Fibroblast of lung (primary cell): ENCODE measurements at regions not wholly inside any gene's neighbourhood (a gene's known extent, or its start where the extent isn't known, plus 50 kb on each side); places are given as distances from the start of the nearest gene placed in this dataset.

Experiments used
- DNase-seq, 2 donors: peaks; one replicate each; pipeline versions ENCODE4 v3.0.0 to v3.0.0-alpha.2; 2010; ENCODE audit warnings: low read depth in 2 of 2
- H2AFZ ChIP-seq: 2 replicates; pipeline ENCODE4 v1.5.1; 2012; ENCODE audit warnings: low read length, control low read depth, inconsistent platforms
- H3K27ac ChIP-seq: 2 replicates; pipeline ENCODE4 v1.5.1; 2011; ENCODE audit warnings: low read length, control low read depth; ENCODE audit not compliant: insufficient read depth
- H3K27me3 ChIP-seq: 2 replicates; pipeline ENCODE4 v1.5.1; 2011; ENCODE audit warnings: mild to moderate bottlenecking, low read length; ENCODE audit not compliant: control insufficient read depth, insufficient read depth
- H3K36me3 ChIP-seq: 2 replicates; pipeline ENCODE4 v1.5.1; 2011; ENCODE audit warnings: low read length; ENCODE audit not compliant: control insufficient read depth, insufficient read depth
- H3K4me1 ChIP-seq: 2 replicates; pipeline ENCODE4 v1.5.1; 2011; ENCODE audit warnings: low read length; ENCODE audit not compliant: control insufficient read depth, insufficient read depth; ENCODE audit errors: extremely low read depth
- H3K4me2 ChIP-seq: 2 replicates; pipeline ENCODE4 v1.5.1; 2011; ENCODE audit warnings: low read length, control low read depth; ENCODE audit not compliant: insufficient read depth; ENCODE audit errors: extremely low read depth
- H3K4me3 ChIP-seq, 4 experiments: fragments of 200-600 bp in 1 of 4; sonication (generic) in 1 of 4; replicated peaks in 1 of 4; 2 replicates each; pipeline ENCODE4 v1.5.1; 2011 to 2016; ENCODE audit warnings: low read length in 4 of 4, low read depth in 3 of 4, mild to moderate bottlenecking in 3 of 4, control low read depth in 2 of 4, inconsistent platforms in 1 of 4, mixed read lengths in 1 of 4; ENCODE audit not compliant: insufficient read depth in 1 of 4; ENCODE audit errors: control extremely low read depth in 1 of 4
- H3K79me2 ChIP-seq: 2 replicates; pipeline ENCODE4 v1.5.1; 2012; ENCODE audit warnings: mild to moderate bottlenecking, low read length, inconsistent platforms; ENCODE audit not compliant: control insufficient read depth, insufficient read depth
- H3K9ac ChIP-seq: 2 replicates; pipeline ENCODE4 v1.5.1; 2011; ENCODE audit warnings: mild to moderate bottlenecking, low read length, control low read depth; ENCODE audit not compliant: insufficient read depth
- H3K9me3 ChIP-seq: 2 replicates; pipeline ENCODE4 v1.5.1; 2012; ENCODE audit warnings: low read depth, low read length; ENCODE audit not compliant: control insufficient read depth, insufficient read depth
- H4K20me1 ChIP-seq: 2 replicates; pipeline ENCODE4 v1.5.1; 2011; ENCODE audit warnings: low read length; ENCODE audit not compliant: control insufficient read depth, insufficient read depth; ENCODE audit errors: extremely low read depth
- CTCF ChIP-seq, 2 donors: IDR thresholded peaks in 1 of 2; conservative IDR thresholded peaks in 1 of 2; 1 replicate in 1 of 2; 2 replicates in 1 of 2; pipeline ENCODE4 v1.5.1; 2011 to 2012; ENCODE audit warnings: low read length in 2 of 2, control low read depth in 1 of 2, inconsistent platforms in 1 of 2, low read depth in 1 of 2, mild to moderate bottlenecking in 1 of 2
- EZH2 ChIP-seq: IDR thresholded peaks from 2 replicates; pipeline ENCODE4 v1.5.1; 2012; ENCODE audit warnings: low read length, control low read depth, mild to moderate bottlenecking; ENCODE audit errors: missing control alignments

GRCh38 chr17:5919089-5919488 is 151.1 kb upstream of the WSCD1 start:
- Histone ChIP-seq H4K20me1 (no peaks in the 10 kb centered on the region), H3K4me3 (no peak overlapping the region), H3K27ac (no peak overlapping the region), H2AFZ (no peak overlapping the region), H3K79me2 (no peaks in the 10 kb centered on the region), H3K27me3 (no peaks in the 10 kb centered on the region), H3K9me3 (no peaks in the 10 kb centered on the region), H3K9ac (no peak overlapping the region), H3K36me3 (no peaks in the 10 kb centered on the region), H3K4me1 (no peaks in the 10 kb centered on the region), H3K4me2 (no peak overlapping the region)
- TF ChIP-seq EZH2 (no peak), CTCF (conservative IDR thresholded peaks at IDR 0.05 in 1 of 2, IDR thresholded peaks at IDR 0.05 in 1 of 2; ENCODE audit: low read depth in 1 of 2, low read length in 2 of 2) (no peak)
- no peak for DNase-seq

GRCh38 chr17:5921512-5922282 is 148.5 kb upstream of the WSCD1 start:
- H3K9me3 ChIP-seq: no peaks in the 10 kb centered on the region
- no peak overlapping the region for H3K9ac ChIP-seq
- H3K4me3 ChIP-seq: no peak overlapping the region
- H3K79me2 ChIP-seq: no peaks in the 10 kb centered on the region
- H3K4me1 ChIP-seq: no peaks in the 10 kb centered on the region
- H3K27ac ChIP-seq: no peak overlapping the region
- H3K4me2 ChIP-seq: no peak overlapping the region
- TF ChIP-seq EZH2 (no peak), CTCF (conservative IDR thresholded peaks at IDR 0.05 in 1 of 2, IDR thresholded peaks at IDR 0.05 in 1 of 2; ENCODE audit: low read depth in 1 of 2, low read length in 2 of 2) (no peak)
- peak in 1 of 2 donors; percentile 33 for DNase-seq
- no peak overlapping the region for H2AFZ ChIP-seq
- no peaks in the 10 kb centered on the region for H3K36me3 ChIP-seq
- no peaks in the 10 kb centered on the region for H3K27me3 ChIP-seq
- H4K20me1 ChIP-seq: no peaks in the 10 kb centered on the region

- H3K79me2 ChIP-seq: no peaks in the 10 kb centered on the region
- H3K27ac ChIP-seq: no peak overlapping the region
- no peaks in the 10 kb centered on the region for H4K20me1 ChIP-seq
- no peak for TF ChIP-seq CTCF (conservative IDR thresholded peaks at IDR 0.05 in 1 of 2, IDR thresholded peaks at IDR 0.05 in 1 of 2; ENCODE audit: low read depth in 1 of 2, low read length in 2 of 2)
- H3K9me3 ChIP-seq: no peaks in the 10 kb centered on the region
- no peak overlapping the region for H3K9ac ChIP-seq
- no peaks in the 10 kb centered on the region for H3K36me3 ChIP-seq
- no peak overlapping the region for H3K4me2 ChIP-seq
- H3K4me1 ChIP-seq: no peaks in the 10 kb centered on the region
- no peak overlapping the region for H2AFZ ChIP-seq
- H3K4me3 ChIP-seq: no peak overlapping the region
- DNase-seq: no peak
- no peaks in the 10 kb centered on the region for H3K27me3 ChIP-seq
These were observed 147.7 kb upstream of the WSCD1 start for GRCh38 chr17:5922476-5922875.
